Gastroesophageal sphincter (tissue), 3 donors: ENCODE measurements at regions not wholly inside any gene's neighbourhood (a gene's known extent, or its start where the extent isn't known, plus 50 kb on each side); places are given as distances from the start of the nearest gene placed in this dataset.

ENCODE experiments used
- POLR2AphosphoS5 ChIP-seq: sonication (generic); formaldehyde crosslinking; IDR thresholded peaks from one replicate; pipeline ENCODE4 v1.6.1; 2017; ENCODE audit warnings: antibody characterized with exemption
- TF ChIP-seq, protein P1 (sequence below), 4 experiments: fragments of 200-600 bp in 2 of 4; fragments of 450-650 bp in 2 of 4; sonication (generic) in 1 of 4; IDR thresholded peaks; one replicate each; pipeline ENCODE4 v1.5.1; 2017 to 2019; ENCODE audit warnings: antibody characterized with exemption in 4 of 4, mild to moderate bottlenecking in 2 of 4, moderate library complexity in 2 of 4

DNA sequence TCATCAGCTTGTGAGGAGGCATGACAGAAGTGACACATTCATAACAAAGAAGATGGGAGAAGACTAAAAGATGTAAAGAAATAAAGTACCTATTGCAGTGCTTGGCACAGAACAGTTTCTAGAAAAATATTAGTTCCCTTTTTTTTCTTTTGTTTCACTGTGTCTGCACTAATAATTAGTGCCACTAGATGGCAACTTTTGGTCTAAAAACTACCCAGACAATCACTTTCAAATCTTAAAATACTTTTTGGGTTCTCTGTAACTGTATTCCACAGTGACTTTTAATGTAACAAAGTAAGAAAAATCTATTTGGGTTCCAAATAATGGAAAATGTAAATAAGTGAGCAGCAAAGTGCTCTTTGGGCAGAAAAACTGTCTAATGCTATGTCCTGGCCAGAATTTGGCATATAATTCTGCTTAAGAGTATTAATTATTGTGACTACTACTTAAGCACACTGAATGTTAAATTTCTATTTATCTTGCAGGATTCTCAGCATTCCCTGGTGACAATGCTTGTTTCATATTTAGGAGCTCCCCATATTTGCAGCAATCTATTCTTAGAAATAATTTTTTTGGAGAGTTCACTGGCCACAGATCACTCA lies 134.8 kb upstream of the KIF5B start:
- TF ChIP-seq, protein P1, sequence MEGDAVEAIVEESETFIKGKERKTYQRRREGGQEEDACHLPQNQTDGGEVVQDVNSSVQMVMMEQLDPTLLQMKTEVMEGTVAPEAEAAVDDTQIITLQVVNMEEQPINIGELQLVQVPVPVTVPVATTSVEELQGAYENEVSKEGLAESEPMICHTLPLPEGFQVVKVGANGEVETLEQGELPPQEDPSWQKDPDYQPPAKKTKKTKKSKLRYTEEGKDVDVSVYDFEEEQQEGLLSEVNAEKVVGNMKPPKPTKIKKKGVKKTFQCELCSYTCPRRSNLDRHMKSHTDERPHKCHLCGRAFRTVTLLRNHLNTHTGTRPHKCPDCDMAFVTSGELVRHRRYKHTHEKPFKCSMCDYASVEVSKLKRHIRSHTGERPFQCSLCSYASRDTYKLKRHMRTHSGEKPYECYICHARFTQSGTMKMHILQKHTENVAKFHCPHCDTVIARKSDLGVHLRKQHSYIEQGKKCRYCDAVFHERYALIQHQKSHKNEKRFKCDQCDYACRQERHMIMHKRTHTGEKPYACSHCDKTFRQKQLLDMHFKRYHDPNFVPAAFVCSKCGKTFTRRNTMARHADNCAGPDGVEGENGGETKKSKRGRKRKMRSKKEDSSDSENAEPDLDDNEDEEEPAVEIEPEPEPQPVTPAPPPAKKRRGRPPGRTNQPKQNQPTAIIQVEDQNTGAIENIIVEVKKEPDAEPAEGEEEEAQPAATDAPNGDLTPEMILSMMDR (IDR thresholded peaks at IDR 0.05): peak in 3 of 4 experiments; percentile 67 to 77 (median 76)
- no peak for TF ChIP-seq POLR2AphosphoS5
